HFF-Myc (cell line): ENCODE measurements at regions not wholly inside any gene's neighbourhood (a gene's known extent, or its start where the extent isn't known, plus 50 kb on each side); places are given as distances from the start of the nearest gene placed in this dataset.

Source experiments
- DNase-seq: peaks from one replicate; pipeline ENCODE4 v3.0.0-alpha.2; 2011; ENCODE audit warnings: low read depth; ENCODE audit errors: extremely low read depth
- H3K4me3 ChIP-seq: replicated peaks from 2 replicates; pipeline ENCODE4 v1.5.1; 2011; ENCODE audit warnings: low read depth, mild to moderate bottlenecking, control low read depth, low read length
- TF ChIP-seq, protein P1 (sequence below): IDR thresholded peaks from 2 replicates; pipeline ENCODE4 v1.5.1; 2012; ENCODE audit warnings: mild to moderate bottlenecking, low read depth, low read length, control low read depth; ENCODE audit errors: missing control alignments

DNA sequence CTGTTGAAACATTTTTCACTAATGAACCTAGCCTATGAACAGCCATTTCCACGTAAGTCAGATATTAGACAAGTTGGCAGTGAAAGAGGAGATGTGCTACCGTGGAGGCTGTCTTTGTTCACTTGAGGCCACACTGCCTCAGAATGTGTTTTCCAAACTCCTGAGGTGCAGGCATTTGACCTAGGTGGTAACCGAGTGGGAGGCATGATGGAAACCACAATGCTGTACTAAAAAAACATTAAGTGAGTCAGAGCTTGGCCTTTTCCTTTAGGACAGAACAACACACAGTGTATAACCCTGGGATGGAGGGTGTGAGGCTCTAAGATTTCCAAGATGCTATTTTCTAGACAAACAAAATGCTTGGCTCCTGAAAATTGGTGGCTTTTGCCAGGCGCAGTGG, 406.3 kb downstream of the SOX2 start:
- no peak for DNase-seq
- H3K4me3 ChIP-seq: no peak overlapping the region
- TF ChIP-seq, protein P1, sequence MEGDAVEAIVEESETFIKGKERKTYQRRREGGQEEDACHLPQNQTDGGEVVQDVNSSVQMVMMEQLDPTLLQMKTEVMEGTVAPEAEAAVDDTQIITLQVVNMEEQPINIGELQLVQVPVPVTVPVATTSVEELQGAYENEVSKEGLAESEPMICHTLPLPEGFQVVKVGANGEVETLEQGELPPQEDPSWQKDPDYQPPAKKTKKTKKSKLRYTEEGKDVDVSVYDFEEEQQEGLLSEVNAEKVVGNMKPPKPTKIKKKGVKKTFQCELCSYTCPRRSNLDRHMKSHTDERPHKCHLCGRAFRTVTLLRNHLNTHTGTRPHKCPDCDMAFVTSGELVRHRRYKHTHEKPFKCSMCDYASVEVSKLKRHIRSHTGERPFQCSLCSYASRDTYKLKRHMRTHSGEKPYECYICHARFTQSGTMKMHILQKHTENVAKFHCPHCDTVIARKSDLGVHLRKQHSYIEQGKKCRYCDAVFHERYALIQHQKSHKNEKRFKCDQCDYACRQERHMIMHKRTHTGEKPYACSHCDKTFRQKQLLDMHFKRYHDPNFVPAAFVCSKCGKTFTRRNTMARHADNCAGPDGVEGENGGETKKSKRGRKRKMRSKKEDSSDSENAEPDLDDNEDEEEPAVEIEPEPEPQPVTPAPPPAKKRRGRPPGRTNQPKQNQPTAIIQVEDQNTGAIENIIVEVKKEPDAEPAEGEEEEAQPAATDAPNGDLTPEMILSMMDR: no peak

DNA sequence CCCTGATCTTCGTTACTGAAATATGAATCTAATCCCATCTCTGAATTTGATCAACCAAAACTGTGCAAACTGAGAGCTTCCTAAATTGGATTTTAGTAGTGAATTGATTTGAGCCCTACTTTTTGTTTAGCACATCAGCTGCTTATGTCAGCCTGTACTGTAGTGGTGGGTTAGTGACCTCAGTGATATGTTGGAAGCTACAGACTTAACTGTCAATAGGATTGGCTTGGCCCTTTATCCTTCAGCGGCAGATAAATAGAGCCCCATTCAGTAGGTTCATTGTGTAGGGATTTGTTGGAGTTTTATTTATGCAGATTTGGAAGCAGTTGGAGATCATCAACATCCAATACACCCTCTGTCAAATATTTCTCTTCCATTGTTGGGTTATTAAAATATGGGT, 409.7 kb downstream of the SOX2 start:
- no peak overlapping the region for H3K4me3 ChIP-seq
- TF ChIP-seq, protein P1: no peak
- DNase-seq: no peak

DNA sequence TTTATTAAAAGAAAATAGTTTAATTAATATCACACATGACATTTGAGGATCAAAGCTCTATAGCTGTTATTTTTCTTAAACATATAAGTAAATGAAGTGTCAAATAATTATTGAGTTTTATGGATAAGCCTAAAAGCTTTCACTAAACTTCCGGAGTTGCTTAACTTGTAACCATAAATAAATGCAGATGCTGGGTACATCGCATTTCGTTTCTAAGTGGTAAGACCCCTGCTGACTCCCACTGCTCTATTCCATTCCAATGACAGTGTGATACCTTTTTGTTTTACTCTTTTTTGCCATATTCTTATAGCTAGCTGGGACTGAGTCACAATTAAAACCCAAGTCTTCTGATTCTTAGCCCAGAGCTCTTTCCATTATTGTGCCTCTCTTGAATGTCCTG, 411.1 kb downstream of the SOX2 start:
- TF ChIP-seq, protein P1: no peak
- DNase-seq: no peak

GRCh38 chr3:182124187-182124586, 412.5 kb downstream of the SOX2 start:
- DNase-seq: no peak
- TF ChIP-seq, protein P1: no peak
- H3K4me3 ChIP-seq: no peak overlapping the region

More for the DNA sequence above, 411.1 kb downstream of the SOX2 start:
- H3K4me3 ChIP-seq: no peak overlapping the region

DNA sequence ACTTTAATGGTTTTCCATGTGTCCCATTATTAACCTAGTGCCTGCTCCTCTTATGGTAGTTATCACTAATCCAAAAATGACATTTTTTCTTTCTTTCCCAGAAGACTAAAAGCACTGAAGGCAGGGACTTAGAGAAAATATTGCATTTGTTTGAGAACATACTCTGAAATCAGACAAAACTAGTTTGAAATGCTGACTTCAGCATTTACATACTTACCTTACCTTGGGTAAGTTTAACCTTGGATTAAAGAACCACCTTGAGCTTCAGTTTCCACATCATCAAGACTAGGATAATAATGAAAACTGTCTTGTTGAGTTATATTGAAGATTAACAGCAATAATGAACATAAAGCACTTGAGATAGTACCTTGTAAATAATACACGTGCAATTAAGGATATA, 413.0 kb downstream of the SOX2 start:
- DNase-seq: no peak
- TF ChIP-seq, protein P1: no peak
- no peak overlapping the region for H3K4me3 ChIP-seq

- no peak overlapping the region for H3K4me3 ChIP-seq
- TF ChIP-seq, protein P1: no peak
- DNase-seq: no peak
These were observed 418.0 kb downstream of the SOX2 start for GRCh38 chr3:182129740-182130139.

- H3K4me3 ChIP-seq: no peak overlapping the region
- DNase-seq: no peak
- TF ChIP-seq, protein P1: no peak
These were observed 422.0 kb downstream of the SOX2 start for GRCh38 chr3:182133752-182134151.
